ENCODE measurements at regions not wholly inside any gene's neighbourhood (a gene's known extent, or its start where the extent isn't known, plus 50 kb on each side); places are given as distances from the start of the nearest gene placed in this dataset.

DNA sequence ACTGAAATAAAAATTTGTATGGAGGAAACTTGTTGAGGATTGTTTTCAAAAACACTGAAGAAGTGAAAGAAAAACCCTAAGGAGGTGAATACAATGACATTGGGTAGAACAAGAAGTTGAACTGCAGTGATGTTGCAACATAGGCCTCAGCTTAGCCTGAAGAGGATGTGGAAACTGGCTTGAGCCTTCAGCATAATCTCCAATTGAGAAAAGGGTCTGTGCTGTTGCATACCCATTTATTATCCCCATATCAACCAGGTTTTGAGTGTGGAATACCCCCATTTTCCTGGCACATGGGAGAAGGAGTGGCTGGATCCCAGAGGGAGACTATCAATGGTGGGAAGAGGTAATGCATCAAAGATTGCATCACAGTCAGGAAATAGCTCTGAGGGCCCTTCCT is 695.0 kb upstream of the HS3ST1 start (continued):
- no peak for TF ChIP-seq CEBPB (IDR thresholded peaks at IDR 0.05; ENCODE audit: low read depth, low read length)

DNA sequence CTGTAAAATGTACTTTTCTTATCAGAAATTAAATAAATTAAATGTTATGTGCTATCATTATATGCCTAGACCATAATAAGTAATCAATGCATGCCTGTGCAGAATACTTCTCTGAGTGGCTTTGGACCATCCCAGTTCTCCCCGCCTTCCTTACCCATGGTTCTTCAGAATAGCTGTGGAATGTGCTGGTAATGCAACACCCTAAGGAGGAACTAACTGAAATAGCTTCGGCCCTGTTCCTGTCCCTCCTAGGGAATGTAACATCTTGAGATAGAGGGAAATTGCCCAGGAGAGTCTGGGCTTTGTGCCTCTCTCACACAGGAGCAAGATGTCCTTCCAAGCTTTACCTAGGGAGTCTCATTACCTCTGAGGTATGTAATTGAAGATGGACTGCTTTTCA is 693.6 kb upstream of the HS3ST1 start:
- H2BK12ac ChIP-seq (ENCODE audit: low read depth, low read length): no peak overlapping the region
- ChIA-PET POLR2A (ENCODE audit: partially characterized antibody) (no interaction called here), CTCF (ENCODE audit: partially characterized antibody) (no interaction called here)
- H3K4me2 ChIP-seq (ENCODE audit: insufficient read depth in 1 of 2, low read depth in 2 of 2, low read length in 2 of 2): no peak overlapping the region
- no peak overlapping the region for H4K8ac ChIP-seq (ENCODE audit: extremely low read depth, insufficient read depth, low read length)
- H3K56ac ChIP-seq (replicated peaks; ENCODE audit: insufficient read length, low read depth, low read length): no peak overlapping the region
- H3K4ac ChIP-seq (replicated peaks; ENCODE audit: insufficient read length, low read depth, low read length): no peak overlapping the region
- FAIRE-seq (no peak), DNase-seq (ENCODE audit: low read depth in 1 of 2, low spot score in 2 of 2) (no peak)
- H3K79me1 ChIP-seq (ENCODE audit: low read depth, low read length): no peaks in the 10 kb centered on the region
- no peaks in the 10 kb centered on the region for H3K27me3 ChIP-seq (replicated peaks in 1 of 4; ENCODE audit: control insufficient read depth in 3 of 4, extremely low read depth in 1 of 4, insufficient read depth in 3 of 4, low read length in 3 of 4)
- no peak overlapping the region for H2BK5ac ChIP-seq (ENCODE audit: low read depth, low read length)
- no peak overlapping the region for H2BK120ac ChIP-seq (replicated peaks; ENCODE audit: low read depth, low read length)
- no peaks in the 10 kb centered on the region for H3K36me3 ChIP-seq (ENCODE audit: control insufficient read depth in 2 of 4, insufficient read depth in 4 of 4, low read length in 3 of 4)
- H3K23ac ChIP-seq (ENCODE audit: insufficient read length): no peak overlapping the region
- no peak overlapping the region for H4K5ac ChIP-seq (ENCODE audit: insufficient read length, low read depth, low read length)
- 91% methylated on average over 2 of the region's 2 CpGs; no CpG with 5 or more reads in 1 of the 2 experiments for WGBS, 2 experiments (ENCODE audit: extremely low coverage in 1 of 2, insufficient coverage in 1 of 2, insufficient read length in 1 of 2, insufficient replicate concordance in 2 of 2, low coverage in 1 of 2, low lambda C conversion rate in 2 of 2, missing lambda C conversion rate in 1 of 2)
- H2BK15ac ChIP-seq (ENCODE audit: low read length): no peak overlapping the region
- H3K23me2 ChIP-seq (ENCODE audit: low read depth, low read length): no peaks in the 10 kb centered on the region
- no peak overlapping the region for H3K27ac ChIP-seq (ENCODE audit: low read depth, low read length)
- no peak overlapping the region for H4K91ac ChIP-seq (replicated peaks; ENCODE audit: insufficient read length, low read length)
- H3K18ac ChIP-seq (ENCODE audit: extremely low read depth, low read length): no peak overlapping the region
- H3K4me3 ChIP-seq (ENCODE audit: extremely low read depth in 1 of 4, insufficient read depth in 2 of 4, low read depth in 3 of 4, low read length in 4 of 4): no peak overlapping the region
- no peaks in the 10 kb centered on the region for H3K79me2 ChIP-seq (ENCODE audit: control insufficient read depth in 1 of 2, insufficient read depth in 2 of 2, low read length in 2 of 2)
- no peak overlapping the region for H3K14ac ChIP-seq (ENCODE audit: insufficient read length)
- H2BK20ac ChIP-seq (ENCODE audit: low read length): no peak overlapping the region
- H3K9me3 ChIP-seq (ENCODE audit: insufficient read depth in 2 of 2, low read depth in 1 of 2, low read length in 1 of 2): no peaks in the 10 kb centered on the region; a peak in 1 of 4 replicates
- H3K9ac ChIP-seq (replicated peaks in 1 of 4; ENCODE audit: extremely low read depth in 1 of 4, low read depth in 3 of 4, low read length in 3 of 4): no peak overlapping the region
- no peaks in the 10 kb centered on the region for H3K4me1 ChIP-seq (replicated peaks in 1 of 4; ENCODE audit: control insufficient read depth in 3 of 4, insufficient read depth in 4 of 4, low read length in 3 of 4)
- H2AK5ac ChIP-seq (ENCODE audit: low read depth, low read length): no peak overlapping the region
- H4K20me1 ChIP-seq (replicated peaks in 1 of 2; ENCODE audit: control insufficient read depth in 1 of 2, insufficient read depth in 2 of 2, low read length in 2 of 2): no peaks in the 10 kb centered on the region
- H2AFZ ChIP-seq (ENCODE audit: low read length): no peak overlapping the region
- TF ChIP-seq, protein P1, sequence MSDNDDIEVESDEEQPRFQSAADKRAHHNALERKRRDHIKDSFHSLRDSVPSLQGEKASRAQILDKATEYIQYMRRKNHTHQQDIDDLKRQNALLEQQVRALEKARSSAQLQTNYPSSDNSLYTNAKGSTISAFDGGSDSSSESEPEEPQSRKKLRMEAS (IDR thresholded peaks at IDR 0.05): no peak
- no peak for TF ChIP-seq POLR2A (IDR thresholded peaks at IDR 0.05; ENCODE audit: control extremely low read depth in 1 of 2, low read depth in 2 of 2, low read length in 2 of 2)
- TF ChIP-seq TCF12 (IDR thresholded peaks at IDR 0.05; ENCODE audit: low read depth, low read length): no peak
- no peak for TF ChIP-seq SUZ12 (IDR thresholded peaks at IDR 0.05; ENCODE audit: low read length)
- TF ChIP-seq SIX5 (IDR thresholded peaks at IDR 0.05; ENCODE audit: low read depth, low read length): no peak
- no peak for TF ChIP-seq TAF7 (optimal IDR thresholded peaks at IDR 0.05; ENCODE audit: borderline replicate concordance, low read depth, low read length)
- no peak for TF ChIP-seq TBP (IDR thresholded peaks at IDR 0.05; ENCODE audit: low read depth, low read length)
- no peak for TF ChIP-seq SIRT6 (IDR thresholded peaks at IDR 0.05; ENCODE audit: low read length)
- no peak for TF ChIP-seq NANOG (IDR thresholded peaks at IDR 0.05; ENCODE audit: insufficient read depth, low read depth, low read length, poor library complexity, severe bottlenecking)
- TF ChIP-seq EGR1 (IDR thresholded peaks at IDR 0.05; ENCODE audit: borderline replicate concordance, low read depth, low read length): no peak
- TF ChIP-seq EP300 (IDR thresholded peaks at IDR 0.05; ENCODE audit: borderline replicate concordance in 1 of 2, low read depth in 2 of 2, low read length in 2 of 2): no peak
- TF ChIP-seq PHF8 (conservative IDR thresholded peaks at IDR 0.05; ENCODE audit: low read depth, low read length): no peak
- no peak for TF ChIP-seq SP2 (IDR thresholded peaks at IDR 0.05; ENCODE audit: low read length)
- no peak for TF ChIP-seq BACH1 (IDR thresholded peaks at IDR 0.05; ENCODE audit: low read length)
